ENCODE measurements at regions not wholly inside any gene's neighbourhood (a gene's known extent, or its start where the extent isn't known, plus 50 kb on each side); places are given as distances from the start of the nearest gene placed in this dataset.
"Not testable (repeated sequence)": the region's sequence is repeated elsewhere in the genome, so short reads cannot be mapped to it uniquely, and the experiment has no call there.

DNA sequence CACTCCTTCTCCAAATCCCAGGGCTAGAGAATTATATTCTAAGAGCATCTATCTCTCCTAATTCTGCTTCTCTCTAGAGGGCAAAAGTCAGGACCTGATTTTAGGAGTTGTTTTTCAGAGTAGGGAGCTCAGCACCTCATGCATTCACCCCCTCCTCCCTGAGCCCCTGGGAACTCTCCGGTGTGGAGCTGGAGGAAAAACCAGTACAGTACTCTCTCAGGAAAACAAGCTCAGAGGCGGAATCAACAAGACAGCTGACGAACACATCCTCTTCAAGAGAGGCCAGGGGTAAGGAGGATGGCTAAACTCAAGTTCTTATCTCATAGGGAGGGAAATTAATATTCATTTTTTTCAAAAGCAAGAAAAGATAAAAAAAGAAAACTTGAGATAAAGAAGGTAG lies 120.1 kb upstream of the CDYL start:
- DNase-seq, result no peak

GRCh38 chr6:4655196-4656025 lies 120.8 kb upstream of the CDYL start:
- DNase-seq, result no peak

DNA sequence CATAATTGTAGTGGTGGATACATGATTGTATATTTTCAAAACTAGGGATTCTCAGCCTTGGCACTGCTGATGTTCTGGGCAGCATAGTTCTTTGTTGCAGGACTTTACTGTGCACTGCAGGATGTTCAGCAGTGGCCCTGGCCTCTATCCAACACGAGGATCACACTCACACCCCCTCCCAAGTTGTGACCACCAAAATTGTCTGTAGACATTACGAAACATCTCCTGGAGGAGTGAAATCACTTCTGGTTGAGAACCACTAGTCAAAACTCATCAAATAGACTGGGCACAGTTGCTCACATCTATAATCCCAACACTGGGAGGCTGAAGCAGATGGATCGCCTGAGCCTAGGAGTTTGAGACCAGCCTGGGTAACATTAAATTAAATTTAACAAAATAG lies 123.1 kb upstream of the CDYL start:
- DNase-seq, result no peak

- DNase-seq, result no peak
Measured at GRCh38 chr6:4651831-4652467, 124.3 kb upstream of the CDYL start.

GRCh38 chr6:4649728-4650127 lies 126.5 kb upstream of the CDYL start:
- DNase-seq, result no peak

DNA sequence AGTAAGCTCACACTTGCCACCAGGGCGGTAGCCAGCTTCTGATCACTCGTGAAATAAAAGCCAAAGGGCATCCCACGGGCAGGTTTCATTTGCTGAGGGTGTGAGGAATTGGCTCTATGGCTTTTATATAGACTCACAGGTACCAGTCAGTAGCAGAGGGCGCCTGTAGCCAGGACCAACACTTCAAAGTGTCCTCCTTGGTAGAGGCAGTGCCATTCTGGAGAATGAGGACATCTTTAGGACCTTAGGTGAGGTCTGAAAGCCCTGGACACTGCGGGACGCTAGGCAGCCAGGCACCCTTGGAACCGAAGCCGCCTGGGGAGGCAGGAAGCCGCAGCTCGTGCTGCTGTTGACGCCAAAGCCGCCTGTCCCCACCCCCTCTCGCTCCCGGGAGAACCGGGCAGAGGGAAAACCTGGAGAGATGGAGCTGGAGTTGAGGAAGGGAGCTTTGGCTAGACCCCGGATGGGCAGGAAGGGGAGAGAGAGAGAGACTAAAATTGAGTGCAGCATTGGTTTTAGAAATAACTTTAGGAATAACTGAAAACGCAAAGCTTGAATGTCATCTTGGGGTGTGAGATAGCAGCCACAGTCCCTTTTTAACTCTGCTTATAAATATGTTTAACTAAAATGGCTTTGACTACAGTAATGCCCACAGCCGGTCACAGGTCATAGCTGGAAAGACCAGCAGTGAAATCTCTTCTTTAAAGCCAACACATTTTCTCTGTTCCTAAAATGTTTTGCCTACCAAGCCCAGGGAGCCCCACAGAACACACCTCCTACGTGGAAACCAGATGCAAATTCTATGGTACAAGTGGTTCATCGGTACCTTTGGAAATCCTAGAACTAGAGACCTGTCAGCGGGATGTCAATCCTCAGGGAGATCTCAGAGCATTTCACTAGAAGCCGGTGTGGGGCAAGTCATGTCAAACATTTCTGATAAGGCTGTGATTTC lies 128.5 kb upstream of the CDYL start:
- peak; percentile 62 to 84 (median 70) for DNase-seq

- no peak for DNase-seq
Measured at GRCh38 chr6:4645713-4646360, 130.4 kb upstream of the CDYL start.

DNA sequence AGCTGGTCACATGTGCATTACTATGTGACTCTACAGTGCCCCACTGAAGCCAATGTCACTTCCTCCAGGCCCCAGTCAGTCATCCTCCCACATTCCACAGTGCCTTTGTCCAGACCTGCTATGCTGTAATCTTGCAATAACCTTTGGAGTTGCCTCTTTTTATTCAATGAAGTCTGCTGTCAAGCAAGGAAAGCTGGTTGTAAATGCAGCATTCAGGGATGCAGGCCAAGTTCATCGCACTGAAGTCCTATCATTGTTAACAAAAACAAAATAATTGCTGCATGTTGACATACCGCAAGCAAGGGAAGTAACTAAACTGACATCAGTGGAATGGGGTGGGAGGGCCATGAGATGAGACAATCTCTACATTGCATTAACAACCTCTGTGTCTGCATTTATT lies 131.2 kb upstream of the CDYL start:
- DNase-seq, result no peak

- no peak for DNase-seq
Measured at GRCh38 chr6:4641461-4641860, 134.7 kb upstream of the CDYL start.

DNA sequence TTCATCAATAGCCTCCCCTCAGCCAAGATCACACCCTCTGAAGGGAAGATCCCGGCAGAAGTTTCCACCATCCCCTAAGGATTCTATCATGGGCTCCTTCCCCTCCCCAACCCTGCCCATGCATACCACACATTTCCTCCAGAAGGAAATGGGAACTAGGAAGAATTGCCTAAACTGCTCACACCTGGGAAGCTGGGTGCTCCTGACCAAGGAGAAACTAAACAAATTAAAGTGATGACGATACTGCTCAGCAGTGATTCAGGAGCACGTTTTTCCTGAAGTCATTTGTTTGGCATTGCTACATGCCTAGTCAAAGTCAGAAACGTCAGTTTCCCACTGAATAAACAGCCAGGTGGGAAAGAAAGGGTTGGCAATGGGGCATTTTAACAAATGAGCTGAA lies 136.1 kb upstream of the CDYL start:
- no peak for DNase-seq

GRCh38 chr6:4638641-4639040 lies 137.6 kb upstream of the CDYL start:
- no peak for DNase-seq

DNA sequence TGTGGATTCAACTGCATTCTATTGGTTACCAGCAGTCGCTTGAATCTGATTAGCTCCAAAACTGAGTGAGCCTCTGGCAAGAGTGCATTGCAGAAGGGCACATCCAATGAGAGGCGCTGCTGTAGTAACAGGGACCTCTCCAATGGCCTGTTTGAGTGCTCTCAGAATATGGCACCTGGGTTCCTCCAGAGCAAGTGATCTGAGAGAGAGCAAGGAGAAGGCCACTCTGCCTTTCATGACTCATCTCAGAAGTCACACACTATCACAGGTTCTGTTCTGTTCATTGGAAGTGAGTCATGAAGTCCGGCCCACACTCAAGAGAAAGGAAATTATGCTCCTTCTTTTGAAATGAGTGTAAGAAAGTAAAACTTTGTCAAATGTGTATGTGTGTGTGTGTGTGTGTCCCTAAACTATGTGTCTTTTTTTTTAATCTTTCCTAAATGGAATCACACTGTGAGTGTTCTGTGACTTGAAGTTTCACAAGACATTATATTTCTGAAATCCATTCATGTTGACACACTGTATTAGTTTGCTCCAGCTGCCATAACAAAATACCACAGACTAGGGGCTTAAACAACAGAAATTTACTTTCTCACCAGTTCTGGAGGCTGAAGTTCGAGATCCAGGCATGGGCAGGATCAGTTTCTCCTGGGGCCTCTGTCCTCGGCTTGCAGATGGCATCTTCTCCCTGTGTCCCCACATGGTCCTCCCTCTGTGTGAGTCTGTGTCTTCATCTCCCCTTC lies 138.3 kb upstream of the CDYL start:
- no peak for DNase-seq

- no peak for DNase-seq
Measured at GRCh38 chr6:4636881-4637224, 139.4 kb upstream of the CDYL start.

DNA sequence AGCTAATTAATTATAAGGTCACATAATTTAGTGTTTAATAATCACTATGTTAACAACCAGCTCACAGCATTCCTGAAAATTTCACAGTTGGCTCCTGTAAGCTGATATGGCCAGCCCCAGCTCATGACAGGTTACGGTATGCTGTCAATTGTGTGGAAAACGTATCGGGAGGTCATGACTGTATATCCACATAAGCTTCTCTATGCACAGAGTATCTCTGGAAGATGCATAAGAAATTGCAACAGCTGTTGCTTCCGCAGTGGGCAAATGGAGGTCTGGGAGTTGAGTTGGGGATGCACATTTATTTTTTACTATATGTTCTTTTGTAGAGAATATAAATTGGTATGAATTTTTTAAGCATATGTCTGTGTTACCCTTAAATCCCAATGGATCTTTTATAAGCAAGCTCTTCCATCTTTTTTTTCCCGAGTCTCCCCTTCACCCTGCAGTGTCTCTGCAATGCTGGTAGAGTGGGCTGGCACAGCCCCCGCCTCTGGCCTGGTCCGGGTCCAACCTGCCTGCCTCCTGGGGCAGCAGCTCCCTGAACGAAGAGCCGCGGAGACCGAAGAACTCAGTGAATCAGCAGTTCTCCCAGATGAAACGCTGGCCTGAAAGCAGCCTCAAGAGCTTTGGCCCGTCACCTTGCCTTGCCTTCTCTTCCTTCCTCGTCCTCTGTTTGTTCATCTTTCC lies 139.9 kb upstream of the CDYL start:
- DNase-seq, result peak in 1 of 3 donors; percentile 39

- no peak for DNase-seq
Measured at GRCh38 chr6:4635666-4636065, 140.5 kb upstream of the CDYL start.

GRCh38 chr6:4632421-4632820 lies 143.8 kb upstream of the CDYL start:
- DNase-seq, result peak in 1 of 3 donors; percentile 34

DNA sequence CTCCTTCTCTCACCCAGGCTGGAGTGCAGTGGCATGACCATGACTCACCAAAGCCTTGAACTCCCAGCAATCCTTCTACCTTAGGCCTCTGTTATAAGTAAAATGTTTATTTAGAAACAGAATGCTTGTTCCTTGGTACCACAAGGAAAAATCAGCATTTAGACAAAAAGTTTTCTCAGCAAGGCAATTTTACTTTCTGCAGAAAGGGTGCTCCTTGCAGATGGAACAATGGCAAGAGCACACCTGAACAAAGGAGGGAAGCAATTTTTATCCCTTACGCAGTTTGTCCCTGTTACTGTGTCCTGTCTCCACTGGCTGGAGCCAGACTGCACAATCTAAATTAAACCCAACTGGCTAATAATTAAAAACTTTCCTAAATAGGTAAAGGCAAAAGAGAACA lies 146.4 kb upstream of the CDYL start:
- DNase-seq, result not testable (repeated sequence)

DNA sequence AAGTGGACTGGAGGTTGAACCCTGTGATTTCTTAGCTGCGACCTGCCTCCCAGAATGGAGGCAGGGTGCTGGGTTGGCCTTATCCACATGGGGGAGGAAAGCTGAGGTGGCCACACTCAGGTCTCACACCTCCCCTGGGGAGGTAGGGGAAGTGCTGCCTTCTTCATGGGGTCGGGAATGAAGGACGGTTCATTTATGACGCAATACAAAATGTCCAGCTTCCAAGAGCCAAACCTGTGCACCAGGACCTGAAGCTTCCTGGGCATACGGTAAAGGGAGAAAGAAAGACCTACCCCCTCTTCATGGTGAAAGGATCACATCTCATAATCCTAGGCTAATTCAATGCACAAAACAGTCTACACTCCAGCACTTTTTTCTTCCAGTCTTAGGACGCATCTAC lies 150.6 kb upstream of the CDYL start:
- no peak for DNase-seq

DNA sequence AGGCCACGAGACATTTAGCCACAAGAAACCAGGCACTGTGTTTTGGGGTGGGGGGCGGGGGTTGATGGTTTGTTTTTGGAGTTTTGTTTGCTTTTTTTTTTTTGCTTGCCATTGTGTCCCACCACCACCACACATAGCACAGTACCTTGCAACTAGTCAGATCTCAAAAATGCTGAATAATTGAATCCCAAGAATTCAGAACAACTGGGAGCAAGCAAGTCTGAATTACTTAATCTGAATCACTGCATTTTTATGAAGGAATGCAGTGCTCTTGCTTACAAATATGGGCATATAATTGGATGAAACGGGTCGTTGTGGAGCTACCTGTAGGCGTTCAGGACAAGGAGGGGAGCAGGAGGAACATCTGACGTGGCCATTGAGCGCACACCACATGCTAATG lies 151.5 kb upstream of the CDYL start:
- no peak for DNase-seq

- no peak for DNase-seq
Measured at GRCh38 chr6:4620284-4621151, 155.7 kb upstream of the CDYL start.
